GM12878 (cell line): ENCODE measurements at regions not wholly inside any gene's neighbourhood (a gene's known extent, or its start where the extent isn't known, plus 50 kb on each side); places are given as distances from the start of the nearest gene placed in this dataset.

Experiments used
- ATAC-seq: fragments of 200-7000 bp; cut with Tn5 transposase; 3 replicates; pipeline ENCODE4 v1.9.1; 2020; ENCODE audit warnings: mild to moderate bottlenecking, moderate library complexity
- BruUV-seq: library from RNA; stranded (reverse); fragments of 400-500 nt; replicated peaks from 2 replicates; lab custom pipeline; 2021; lab: Mats Ljungman, UMichigan
- CTCF ChIA-PET: fragments of 300-600 bp; sonication (Branson Sonifier 250); formaldehyde crosslinking; extraction: SDS; loops from one replicate; lab custom pipeline; 2021; ENCODE audit warnings: inconsistent platforms; lab: Yijun Ruan, JAX
- POLR2A ChIA-PET: fragments of 350-600 bp; formaldehyde crosslinking; extraction: SDS; loops from one replicate; lab custom pipeline; 2021; ENCODE audit warnings: inconsistent platforms; lab: Charles Lee
- RAD21 ChIA-PET: fragments of 300-600 bp; sonication (Branson Sonifier 250); formaldehyde crosslinking; loops from one replicate; lab custom pipeline; 2023; ENCODE audit warnings: antibody characterized with exemption; ENCODE audit not compliant: unreplicated experiment; lab: Charles Lee
- SMC1A ChIA-PET: fragments of 300-600 bp; sonication (Branson Sonifier 250); formaldehyde crosslinking; loops from one replicate; lab custom pipeline; 2023; ENCODE audit not compliant: unreplicated experiment, uncharacterized antibody; lab: Charles Lee
- DNase-seq: peaks from one replicate; pipeline ENCODE4 v3.0.0-alpha.2; 2011; ENCODE audit warnings: low read depth, low spot score
- FAIRE-seq: peaks from 3 replicates; lab custom pipeline; 2011; peaks lifted over from hg19 to GRCh38; lab: Jason Lieb, UNC
- H2AFZ ChIP-seq: 2 replicates; pipeline ENCODE4 v1.6.0; 2011; ENCODE audit warnings: low read depth, low read length, control low read depth; ENCODE audit not compliant: control insufficient read depth
- H3K27ac ChIP-seq: 2 replicates; pipeline ENCODE4 v1.5.1; 2011; ENCODE audit warnings: control low read depth; ENCODE audit not compliant: control insufficient read depth, insufficient read depth
- H3K27me3 ChIP-seq, 2 experiments: replicated peaks in 1 of 2; 2 replicates each; pipeline versions ENCODE4 v1.6.0 to v1.6.1; 2011; ENCODE audit warnings: low read length in 1 of 2; ENCODE audit not compliant: control insufficient read depth in 2 of 2, insufficient read depth in 2 of 2
- H3K36me3 ChIP-seq, 2 experiments: 2 replicates each; pipeline ENCODE4 v1.5.1; 2011; ENCODE audit warnings: low read length in 1 of 2; ENCODE audit not compliant: control insufficient read depth in 2 of 2, insufficient read depth in 2 of 2
- H3K4me1 ChIP-seq: 2 replicates; pipeline ENCODE4 v1.6.1; 2011; ENCODE audit warnings: mild to moderate bottlenecking, low read length, moderate library complexity, mixed read lengths; ENCODE audit not compliant: control insufficient read depth, insufficient read depth
- H3K4me2 ChIP-seq: 2 replicates; pipeline ENCODE4 v1.6.0; 2011; ENCODE audit warnings: control low read depth; ENCODE audit not compliant: control insufficient read depth, insufficient read depth
- H3K4me3 ChIP-seq: fragments of 200-600 bp; sonication (generic); 2 replicates; pipeline ENCODE4 v1.5.1; 2016
- H3K79me2 ChIP-seq: 2 replicates; pipeline ENCODE4 v1.6.0; 2011; ENCODE audit warnings: low read length; ENCODE audit not compliant: control insufficient read depth, insufficient read depth
- H3K9ac ChIP-seq: 2 replicates; pipeline ENCODE4 v1.8.0; 2011; ENCODE audit warnings: low read length, control low read depth, mixed read lengths; ENCODE audit not compliant: control insufficient read depth, insufficient read depth
- H3K9me3 ChIP-seq: replicated peaks from 3 replicates; pipeline ENCODE4 v1.5.1; 2011; ENCODE audit warnings: mild to moderate bottlenecking, low read length; ENCODE audit not compliant: control insufficient read depth, insufficient read depth
- H4K20me1 ChIP-seq: 2 replicates; pipeline ENCODE4 v1.6.0; 2011; ENCODE audit not compliant: control insufficient read depth, insufficient read depth
- BACH1 ChIP-seq: fragments of 450-650 bp; IDR thresholded peaks from 2 replicates; pipeline ENCODE4 v1.6.1; 2017; ENCODE audit warnings: mild to moderate bottlenecking, borderline replicate concordance
- ESRRA ChIP-seq: IDR thresholded peaks from 2 replicates; pipeline ENCODE4 v1.6.1; 2012; ENCODE audit warnings: mild to moderate bottlenecking, low read length, improper control_type of control experiment
- EZH2 ChIP-seq: IDR thresholded peaks from 2 replicates; pipeline ENCODE4 v1.6.1; 2012; ENCODE audit warnings: low read depth, mild to moderate bottlenecking, control low read depth, inconsistent platforms, low read length, borderline replicate concordance; ENCODE audit not compliant: control insufficient read depth
- GABPA ChIP-seq: IDR thresholded peaks from 2 replicates; pipeline ENCODE4 v1.6.1; 2014; ENCODE audit warnings: antibody characterized with exemption, low read depth, mild to moderate bottlenecking, inconsistent platforms
- HDAC2 ChIP-seq: fragments of 200-600 bp; sonication (generic); IDR thresholded peaks from 2 replicates; pipeline ENCODE4 v1.6.1; 2017
- HDAC6 ChIP-seq: fragments of 200-600 bp; sonication (generic); IDR thresholded peaks from one replicate; pipeline ENCODE4 v1.8.0; 2017; ENCODE audit warnings: antibody characterized with exemption; ENCODE audit not compliant: unreplicated experiment
- IRF4 ChIP-seq: IDR thresholded peaks from 2 replicates; pipeline ENCODE4 v1.6.1; 2011; ENCODE audit warnings: low read depth, low read length
- MXI1 ChIP-seq: fragments of 150-350 bp; IDR thresholded peaks from 2 replicates; pipeline ENCODE4 v1.6.1; 2011; ENCODE audit warnings: low read depth, mild to moderate bottlenecking, inconsistent platforms, low read length, improper control_type of control experiment
- NFYB ChIP-seq: IDR thresholded peaks from 2 replicates; pipeline ENCODE4 v1.6.1; 2011; ENCODE audit warnings: low read depth, mild to moderate bottlenecking, low read length, improper control_type of control experiment, moderate library complexity; ENCODE audit not compliant: insufficient read depth
- YY1 ChIP-seq: IDR thresholded peaks from 2 replicates; pipeline ENCODE4 v1.6.1; 2011; ENCODE audit warnings: low read depth, mild to moderate bottlenecking, low read length
- WGBS: methylation state at CpG from one replicate; pipeline ENCODE4 v1.1.6; 2016; ENCODE audit warnings: low lambda C conversion rate; ENCODE audit not compliant: insufficient replicate concordance, insufficient coverage; ENCODE audit errors: missing lambda C conversion rate; 5-methylcytosine and 5-hydroxymethylcytosine counted together
- in situ Hi-C: fragments of 300-500 bp; cut with MboI; formaldehyde crosslinking; loops from 9 replicates; pipeline ENCODE4 v1.14.3; 2018; ENCODE audit warnings: mixed read lengths
- intact Hi-C: fragments of 100-400 bp; cut with micrococcal nuclease; formaldehyde crosslinking; loops from one replicate; pipeline ENCODE4 v1.14.2; 2022; ENCODE audit not compliant: unreplicated experiment
- TF ChIP-seq, protein P1 (sequence below): fragments of 150-350 bp; IDR thresholded peaks from 2 replicates; pipeline ENCODE4 v1.6.1; 2014; ENCODE audit warnings: mild to moderate bottlenecking, low read depth, low read length
- TF ChIP-seq, protein P2 (sequence below): fragments of 450-650 bp; IDR thresholded peaks from 2 replicates; pipeline ENCODE4 v1.6.1; 2017; ENCODE audit warnings: mild to moderate bottlenecking, moderate library complexity
- TF ChIP-seq, protein P3 (sequence below): fragments of 450-650 bp; IDR thresholded peaks from 2 replicates; pipeline ENCODE4 v1.6.1; 2017; ENCODE audit warnings: borderline replicate concordance

DNA sequence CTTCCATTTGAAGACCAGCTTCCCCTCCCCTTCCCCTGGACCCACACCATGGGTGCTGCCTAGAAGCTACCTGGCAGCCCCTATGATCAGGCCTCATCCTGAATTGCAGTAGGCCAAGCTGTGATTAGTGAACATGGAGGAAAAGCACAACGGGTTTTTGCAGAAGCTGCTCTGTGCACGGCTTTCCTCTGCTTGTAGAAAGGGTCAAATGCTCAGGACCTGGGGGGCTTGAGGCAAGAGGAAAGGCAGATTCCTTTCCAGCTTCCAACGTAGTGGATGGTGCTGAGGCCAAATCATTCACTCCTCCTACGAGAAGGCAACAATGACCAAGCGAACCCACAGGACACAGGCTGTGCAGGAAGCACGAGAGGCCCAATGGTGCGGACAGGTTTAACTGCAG is 410.3 kb upstream of the SHH start:
- H3K9ac ChIP-seq: no peak overlapping the region
- H3K27ac ChIP-seq: no peak overlapping the region
- H3K4me3 ChIP-seq: no peak overlapping the region
- DNase-seq (no peak), FAIRE-seq (no peak), ATAC-seq (no peak)
- TF ChIP-seq, protein P1, sequence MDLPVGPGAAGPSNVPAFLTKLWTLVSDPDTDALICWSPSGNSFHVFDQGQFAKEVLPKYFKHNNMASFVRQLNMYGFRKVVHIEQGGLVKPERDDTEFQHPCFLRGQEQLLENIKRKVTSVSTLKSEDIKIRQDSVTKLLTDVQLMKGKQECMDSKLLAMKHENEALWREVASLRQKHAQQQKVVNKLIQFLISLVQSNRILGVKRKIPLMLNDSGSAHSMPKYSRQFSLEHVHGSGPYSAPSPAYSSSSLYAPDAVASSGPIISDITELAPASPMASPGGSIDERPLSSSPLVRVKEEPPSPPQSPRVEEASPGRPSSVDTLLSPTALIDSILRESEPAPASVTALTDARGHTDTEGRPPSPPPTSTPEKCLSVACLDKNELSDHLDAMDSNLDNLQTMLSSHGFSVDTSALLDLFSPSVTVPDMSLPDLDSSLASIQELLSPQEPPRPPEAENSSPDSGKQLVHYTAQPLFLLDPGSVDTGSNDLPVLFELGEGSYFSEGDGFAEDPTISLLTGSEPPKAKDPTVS: no peak
- TF ChIP-seq, protein P2, sequence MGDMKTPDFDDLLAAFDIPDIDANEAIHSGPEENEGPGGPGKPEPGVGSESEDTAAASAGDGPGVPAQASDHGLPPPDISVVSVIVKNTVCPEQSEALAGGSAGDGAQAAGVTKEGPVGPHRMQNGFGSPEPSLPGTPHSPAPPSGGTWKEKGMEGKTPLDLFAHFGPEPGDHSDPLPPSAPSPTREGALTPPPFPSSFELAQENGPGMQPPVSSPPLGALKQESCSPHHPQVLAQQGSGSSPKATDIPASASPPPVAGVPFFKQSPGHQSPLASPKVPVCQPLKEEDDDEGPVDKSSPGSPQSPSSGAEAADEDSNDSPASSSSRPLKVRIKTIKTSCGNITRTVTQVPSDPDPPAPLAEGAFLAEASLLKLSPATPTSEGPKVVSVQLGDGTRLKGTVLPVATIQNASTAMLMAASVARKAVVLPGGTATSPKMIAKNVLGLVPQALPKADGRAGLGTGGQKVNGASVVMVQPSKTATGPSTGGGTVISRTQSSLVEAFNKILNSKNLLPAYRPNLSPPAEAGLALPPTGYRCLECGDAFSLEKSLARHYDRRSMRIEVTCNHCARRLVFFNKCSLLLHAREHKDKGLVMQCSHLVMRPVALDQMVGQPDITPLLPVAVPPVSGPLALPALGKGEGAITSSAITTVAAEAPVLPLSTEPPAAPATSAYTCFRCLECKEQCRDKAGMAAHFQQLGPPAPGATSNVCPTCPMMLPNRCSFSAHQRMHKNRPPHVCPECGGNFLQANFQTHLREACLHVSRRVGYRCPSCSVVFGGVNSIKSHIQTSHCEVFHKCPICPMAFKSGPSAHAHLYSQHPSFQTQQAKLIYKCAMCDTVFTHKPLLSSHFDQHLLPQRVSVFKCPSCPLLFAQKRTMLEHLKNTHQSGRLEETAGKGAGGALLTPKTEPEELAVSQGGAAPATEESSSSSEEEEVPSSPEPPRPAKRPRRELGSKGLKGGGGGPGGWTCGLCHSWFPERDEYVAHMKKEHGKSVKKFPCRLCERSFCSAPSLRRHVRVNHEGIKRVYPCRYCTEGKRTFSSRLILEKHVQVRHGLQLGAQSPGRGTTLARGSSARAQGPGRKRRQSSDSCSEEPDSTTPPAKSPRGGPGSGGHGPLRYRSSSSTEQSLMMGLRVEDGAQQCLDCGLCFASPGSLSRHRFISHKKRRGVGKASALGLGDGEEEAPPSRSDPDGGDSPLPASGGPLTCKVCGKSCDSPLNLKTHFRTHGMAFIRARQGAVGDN: no peak
- TF ChIP-seq BACH1 (no peak), HDAC2 (no peak), GABPA (no peak), NFYB (no peak), HDAC6 (no peak), MXI1 (no peak), YY1 (no peak), ESRRA (no peak), EZH2 (no peak), IRF4 (no peak)
- TF ChIP-seq, protein P3, sequence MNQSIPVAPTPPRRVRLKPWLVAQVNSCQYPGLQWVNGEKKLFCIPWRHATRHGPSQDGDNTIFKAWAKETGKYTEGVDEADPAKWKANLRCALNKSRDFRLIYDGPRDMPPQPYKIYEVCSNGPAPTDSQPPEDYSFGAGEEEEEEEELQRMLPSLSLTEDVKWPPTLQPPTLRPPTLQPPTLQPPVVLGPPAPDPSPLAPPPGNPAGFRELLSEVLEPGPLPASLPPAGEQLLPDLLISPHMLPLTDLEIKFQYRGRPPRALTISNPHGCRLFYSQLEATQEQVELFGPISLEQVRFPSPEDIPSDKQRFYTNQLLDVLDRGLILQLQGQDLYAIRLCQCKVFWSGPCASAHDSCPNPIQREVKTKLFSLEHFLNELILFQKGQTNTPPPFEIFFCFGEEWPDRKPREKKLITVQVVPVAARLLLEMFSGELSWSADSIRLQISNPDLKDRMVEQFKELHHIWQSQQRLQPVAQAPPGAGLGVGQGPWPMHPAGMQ: no peak
- no peaks in the 10 kb centered on the region for H3K4me1 ChIP-seq
- no peaks in the 10 kb centered on the region; a peak in 1 of 4 replicates for H3K27me3 ChIP-seq
- ChIA-PET SMC1A (interaction anchor here (0.7 kb wide), 1 partner anchor 254 kb away, joined by 4 read pairs; no protein-coding TSS in a partner anchor), POLR2A (no interaction called here), RAD21 (no interaction called here), CTCF (no interaction called here)
- H3K79me2 ChIP-seq: no peaks in the 10 kb centered on the region
- WGBS: 10% methylated on average over 7 of the region's 7 CpGs
- peaks cover 2% of the 10 kb centered on the region; the same call in 1 of the 3 replicates for H3K9me3 ChIP-seq
- intact Hi-C loops: no loop called here
- no peak overlapping the region for H3K4me2 ChIP-seq
- in situ Hi-C loops: no loop called here
- no TSS peak for BruUV-seq
- H3K36me3 ChIP-seq: no peaks in the 10 kb centered on the region
- no peaks in the 10 kb centered on the region for H4K20me1 ChIP-seq
- H2AFZ ChIP-seq: no peak overlapping the region
